GM21737 (cell line): ENCODE measurements at regions not wholly inside any gene's neighbourhood (a gene's known extent, or its start where the extent isn't known, plus 50 kb on each side); places are given as distances from the start of the nearest gene placed in this dataset.

Source experiments
- ATAC-seq: cut with Tn5 transposase; IDR thresholded peaks from one replicate; pipeline ENCODE4 v1.9.1; 2021; ENCODE audit warnings: mild to moderate bottlenecking, moderate library complexity; ENCODE audit not compliant: unreplicated experiment

- no peak for ATAC-seq
Measured at GRCh38 chr9:111150181-111150580, 111.9 kb upstream of the LPAR1 start.

- ATAC-seq, result no peak
Measured at GRCh38 chr9:111149018-111149759, 110.9 kb upstream of the LPAR1 start.

- peak; percentile 73 for ATAC-seq
Measured at GRCh38 chr9:111148052-111149017, 110.1 kb upstream of the LPAR1 start.

GRCh38 chr9:111147041-111147440 lies 108.8 kb upstream of the LPAR1 start:
- no peak for ATAC-seq

GRCh38 chr9:111144741-111145140 lies 106.5 kb upstream of the LPAR1 start:
- ATAC-seq, result no peak

- ATAC-seq, result no peak
Measured at GRCh38 chr9:111136180-111136579, 97.9 kb upstream of the LPAR1 start.

- no peak for ATAC-seq
Measured at GRCh38 chr9:111131211-111131610, 92.9 kb upstream of the LPAR1 start.

GRCh38 chr9:111120526-111120925 lies 82.3 kb upstream of the LPAR1 start:
- no peak for ATAC-seq

- ATAC-seq, result no peak
Measured at GRCh38 chr9:111118256-111118948, 80.1 kb upstream of the LPAR1 start.

- no peak for ATAC-seq
Measured at GRCh38 chr9:111114486-111114885, 76.2 kb upstream of the LPAR1 start.

- no peak for ATAC-seq
Measured at GRCh38 chr9:111113712-111114111, 75.4 kb upstream of the LPAR1 start.

GRCh38 chr9:111110805-111111204 lies 72.5 kb upstream of the LPAR1 start:
- no peak for ATAC-seq

- ATAC-seq, result no peak
Measured at GRCh38 chr9:111108946-111109345, 70.7 kb upstream of the LPAR1 start.

- no peak for ATAC-seq
Measured at GRCh38 chr9:111107141-111107540, 68.9 kb upstream of the LPAR1 start.

- ATAC-seq, result no peak
Measured at GRCh38 chr9:111106202-111106601, 67.9 kb upstream of the LPAR1 start.

GRCh38 chr9:111102793-111103464 lies 64.7 kb upstream of the LPAR1 start:
- ATAC-seq, result no peak

- ATAC-seq, result no peak
Measured at GRCh38 chr9:111099199-111100008, 61.1 kb upstream of the LPAR1 start.

- ATAC-seq, result no peak
Measured at GRCh38 chr9:111098093-111098492, 59.8 kb upstream of the LPAR1 start.

- no peak for ATAC-seq
Measured at GRCh38 chr9:111096051-111096450, 57.8 kb upstream of the LPAR1 start.

GRCh38 chr9:111095441-111095840 lies 57.2 kb upstream of the LPAR1 start:
- no peak for ATAC-seq
